Nucleus accumbens (tissue), 56 donors: ENCODE measurements at regions not wholly inside any gene's neighbourhood (a gene's known extent, or its start where the extent isn't known, plus 50 kb on each side); places are given as distances from the start of the nearest gene placed in this dataset.

Experiments
- DNase-seq, 56 donors: peaks; one replicate each; lab custom pipeline; 2025; lab: John Stamatoyannopoulos, UW

DNA sequence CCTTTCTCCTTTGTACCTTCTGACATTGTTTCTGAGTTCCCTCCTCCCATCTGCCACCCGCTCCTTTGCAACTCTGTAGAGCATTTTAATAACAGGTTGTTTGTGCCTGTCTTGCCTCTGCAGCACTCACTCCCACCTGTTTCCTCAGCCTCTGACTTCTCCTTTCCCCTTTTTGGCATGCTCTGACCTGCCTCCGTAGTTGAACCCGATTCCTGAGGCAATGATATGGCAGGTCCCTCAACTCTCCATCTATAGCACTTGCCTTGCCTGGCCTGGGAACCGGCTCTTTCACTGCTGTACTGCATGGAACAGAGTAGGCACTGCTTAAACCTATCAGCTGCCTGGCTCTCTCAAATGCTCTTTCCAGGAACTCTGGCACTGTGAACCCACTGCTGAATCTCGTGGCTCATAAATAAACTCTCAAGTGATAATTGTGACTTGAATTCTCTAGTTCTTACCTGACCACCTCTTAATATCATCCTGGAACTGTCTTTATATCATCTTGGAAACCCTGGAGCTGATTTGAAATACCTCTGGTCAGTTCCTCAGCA is 50.3 kb downstream of the UTRN start:
- no peak for DNase-seq

GRCh38 chr6:144335914-144336313 is 50.8 kb downstream of the UTRN start:
- DNase-seq = no peak

- DNase-seq = no peak
Observed at GRCh38 chr6:144336900-144337299, 51.8 kb downstream of the UTRN start.

DNA sequence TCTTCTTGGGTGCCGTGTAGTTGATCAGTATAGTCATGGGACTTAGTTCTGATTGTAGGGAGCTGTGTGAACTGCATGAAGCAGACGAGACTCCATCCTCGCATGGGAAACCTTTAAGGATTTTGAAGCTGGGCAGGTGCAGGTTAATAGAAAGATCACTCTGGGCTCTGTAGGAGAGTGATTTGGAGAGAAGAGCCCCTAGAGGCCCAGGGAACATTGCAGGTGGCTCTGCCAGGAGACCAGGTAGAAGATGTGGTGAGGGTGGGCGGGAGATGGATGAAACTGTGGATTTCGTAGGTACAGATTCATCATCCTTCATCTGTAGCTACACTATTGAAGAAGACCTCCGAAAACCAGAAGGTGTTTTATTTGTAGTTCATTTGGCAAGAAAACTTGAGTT is 53.3 kb downstream of the UTRN start:
- no peak for DNase-seq

- DNase-seq = no peak
Observed at GRCh38 chr6:144338951-144339700, 54.0 kb downstream of the UTRN start.

GRCh38 chr6:144339859-144340452 is 54.8 kb downstream of the UTRN start:
- DNase-seq = no peak

DNA sequence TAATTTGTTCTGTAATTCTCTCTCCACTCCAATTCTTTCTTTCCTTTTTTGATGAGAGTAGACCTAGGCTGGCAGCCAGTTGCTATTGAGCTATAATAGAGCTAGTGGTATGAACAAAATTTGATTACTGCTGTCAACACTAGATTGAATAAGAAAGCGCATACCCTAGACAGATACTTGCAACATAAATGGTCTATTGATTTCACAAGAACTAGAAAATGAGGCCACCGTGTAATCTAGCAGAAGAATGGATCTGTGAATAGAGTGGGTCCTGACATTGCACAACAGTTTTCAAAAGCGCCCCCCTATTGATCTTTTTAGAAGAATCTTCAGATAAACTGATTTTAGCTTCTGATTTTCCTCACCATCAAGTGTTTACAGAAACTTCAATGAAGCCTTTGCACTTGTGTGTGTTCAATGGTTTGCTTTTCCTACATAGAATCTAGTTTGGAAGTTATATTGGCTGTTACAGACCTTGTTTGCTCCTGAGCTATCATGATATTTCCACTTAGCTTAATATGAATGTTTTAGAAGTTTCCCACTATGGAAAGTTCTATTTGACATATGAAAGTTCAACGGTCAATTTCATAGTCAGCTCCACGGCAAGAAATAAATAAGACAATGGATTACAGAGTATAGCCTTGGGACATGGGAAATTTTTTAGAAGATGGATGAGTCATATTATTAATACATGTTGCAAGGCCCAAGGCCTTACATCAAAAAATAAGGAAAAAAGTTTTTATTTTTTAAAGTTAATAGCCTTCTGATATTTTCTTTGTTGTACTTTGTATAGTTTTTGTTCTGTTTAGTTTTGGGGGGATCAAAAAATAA is 55.6 kb downstream of the UTRN start:
- DNase-seq = no peak

DNA sequence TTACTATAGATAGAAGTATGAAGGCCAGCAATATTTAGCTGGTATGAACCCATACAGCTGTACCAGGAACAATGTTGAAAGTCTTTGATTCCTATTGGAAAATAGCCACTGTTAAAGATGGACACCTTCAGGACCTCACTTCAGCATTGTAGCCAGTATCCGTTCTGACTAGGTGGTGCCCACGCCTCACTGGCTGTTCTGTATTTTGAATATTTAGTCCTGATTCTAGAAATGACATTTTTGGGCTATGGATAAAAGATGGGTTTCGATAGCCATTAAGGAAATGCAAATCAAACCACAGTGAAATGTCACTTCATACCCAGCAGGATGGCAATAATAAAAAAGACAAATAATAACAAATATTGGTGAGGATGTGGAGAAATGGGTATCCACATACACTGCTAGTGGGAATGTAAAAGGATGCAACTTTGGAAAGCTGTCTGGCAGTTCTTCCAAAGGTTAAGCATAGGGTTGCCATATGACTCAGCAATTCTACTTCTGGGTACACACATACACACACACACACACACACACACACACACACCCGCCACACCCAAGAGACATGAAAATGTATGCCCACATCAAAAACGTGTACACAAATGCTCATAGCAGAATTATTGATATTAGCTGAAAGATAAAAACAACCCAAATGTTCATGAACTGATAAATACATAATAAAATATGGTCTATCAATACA is 56.8 kb downstream of the UTRN start:
- DNase-seq = no peak

DNA sequence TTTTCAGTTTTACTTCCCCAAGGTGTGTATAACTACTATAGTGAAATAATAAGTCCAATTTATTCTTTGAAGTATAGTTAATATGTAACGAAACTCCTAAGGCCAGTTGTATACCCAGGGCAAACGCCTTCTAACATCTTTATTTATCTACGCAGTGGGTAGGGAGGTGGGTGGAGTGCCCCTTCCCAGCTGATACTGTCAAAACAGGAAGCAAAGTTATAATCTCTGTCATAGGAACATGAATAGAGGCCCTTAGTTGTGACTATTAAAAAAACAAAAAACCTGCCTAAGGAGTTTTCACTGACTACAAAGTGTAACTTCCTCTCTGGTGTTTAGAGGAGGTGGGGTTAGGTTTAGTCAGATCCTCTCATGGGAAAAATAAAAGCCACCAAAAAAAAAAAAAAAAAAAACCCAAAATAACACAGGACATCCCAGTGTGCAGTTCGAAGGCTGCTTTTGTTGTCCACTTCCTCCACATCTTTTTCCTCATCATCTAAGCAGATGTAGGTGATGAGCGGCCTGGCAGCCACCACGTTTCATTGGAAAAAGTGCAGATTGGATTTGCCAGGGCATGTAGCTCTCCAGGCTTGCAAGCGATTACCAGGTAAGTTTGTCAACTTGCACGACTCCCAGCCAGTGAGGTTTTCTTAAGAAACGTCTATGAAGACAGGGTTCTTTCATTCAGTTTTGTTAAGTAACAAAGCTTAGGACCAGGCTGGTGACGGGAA is 58.7 kb downstream of the UTRN start:
- no peak for DNase-seq

DNA sequence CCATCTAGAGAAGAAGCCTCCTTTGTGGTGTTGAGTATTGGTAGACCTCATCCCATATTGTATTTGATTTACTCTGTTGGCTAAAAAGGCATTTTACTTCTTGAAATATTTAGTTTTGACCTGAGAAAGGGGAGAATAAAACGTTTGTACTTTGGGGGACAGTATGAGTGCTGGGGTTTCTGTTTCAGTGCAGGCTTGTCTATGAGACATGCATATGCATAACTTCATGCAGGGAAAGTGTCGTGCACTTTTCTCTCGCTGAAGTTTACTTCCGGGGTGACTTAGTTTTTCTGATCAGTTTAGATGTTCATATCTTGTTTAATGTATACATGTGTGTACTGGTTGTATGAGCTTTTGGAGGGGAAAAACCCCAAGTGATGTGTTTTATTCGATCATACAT is 59.5 kb downstream of the UTRN start:
- DNase-seq = no peak

DNA sequence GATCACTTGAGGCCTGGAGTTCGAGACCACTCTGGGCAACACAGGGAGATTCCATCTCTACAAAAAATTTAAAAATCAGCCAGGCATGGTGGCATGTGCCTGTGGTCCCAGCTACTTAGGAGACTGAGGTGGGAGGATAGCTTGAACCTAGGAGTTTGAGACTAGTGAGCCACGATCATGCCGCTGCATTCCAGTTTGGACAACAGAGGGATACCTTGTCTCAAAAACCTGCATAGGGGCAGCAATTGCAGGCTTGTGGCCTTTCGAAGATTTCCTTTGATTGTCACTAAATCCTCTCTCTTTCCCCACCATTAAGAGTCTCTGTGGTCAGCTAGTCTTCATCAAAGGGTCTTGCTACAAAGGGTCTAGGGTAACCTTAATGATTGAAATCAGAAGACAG is 60.3 kb downstream of the UTRN start:
- no peak for DNase-seq

DNA sequence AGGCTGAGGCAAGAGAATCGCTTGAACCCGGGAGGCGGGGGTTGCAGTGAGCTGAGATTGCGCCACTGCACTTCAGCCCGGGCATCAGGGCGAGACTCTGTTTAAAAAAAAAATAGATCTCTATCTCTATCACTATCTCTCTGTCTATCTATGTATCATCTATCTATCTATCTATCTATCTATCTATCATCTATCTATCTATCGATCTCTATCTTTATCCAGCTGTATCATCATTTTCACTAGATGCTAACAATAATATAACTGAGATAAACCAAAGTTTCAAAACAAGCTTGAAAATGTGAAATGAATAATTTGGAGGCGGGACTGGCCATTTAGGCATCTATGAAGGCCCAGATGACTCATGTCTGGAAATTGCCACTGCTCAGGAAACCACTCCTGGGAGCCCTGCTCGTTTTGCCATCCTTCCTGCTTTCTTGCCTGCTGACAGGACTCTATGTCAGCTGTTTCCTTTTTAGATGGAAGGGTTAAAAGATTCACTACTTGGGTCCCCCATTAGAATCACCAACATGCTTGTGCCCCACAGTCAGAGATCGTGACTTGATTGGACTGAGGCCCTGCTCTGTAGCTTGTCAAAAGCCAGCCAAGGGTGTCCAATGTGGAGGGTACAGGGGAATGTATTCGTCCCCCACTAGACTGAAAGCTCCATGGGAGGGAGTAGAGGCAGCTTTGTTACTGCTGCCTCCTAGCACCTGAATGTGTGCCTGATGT is 61.7 kb downstream of the UTRN start:
- no peak for DNase-seq

GRCh38 chr6:144347448-144347759 is 62.3 kb downstream of the UTRN start:
- DNase-seq = no peak

DNA sequence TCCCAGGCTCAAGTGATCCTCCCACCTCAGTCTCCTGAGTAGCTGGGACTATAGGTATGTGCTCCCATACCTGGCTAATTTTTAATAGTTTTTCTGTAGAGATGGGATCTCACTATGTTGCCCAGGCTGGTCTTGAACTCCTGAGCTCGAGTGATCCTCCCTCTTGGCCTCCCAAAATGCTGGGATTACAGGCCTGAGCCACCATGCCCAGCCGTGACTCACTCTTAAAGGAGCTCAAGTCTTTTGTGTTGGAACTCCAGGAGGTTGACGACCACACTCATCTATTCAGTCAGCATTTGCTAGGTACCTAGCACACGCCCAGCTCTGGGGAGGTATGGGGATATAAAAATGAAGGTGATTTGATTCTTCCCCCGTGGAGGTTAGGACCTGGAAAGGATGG is 62.8 kb downstream of the UTRN start:
- no peak for DNase-seq

DNA sequence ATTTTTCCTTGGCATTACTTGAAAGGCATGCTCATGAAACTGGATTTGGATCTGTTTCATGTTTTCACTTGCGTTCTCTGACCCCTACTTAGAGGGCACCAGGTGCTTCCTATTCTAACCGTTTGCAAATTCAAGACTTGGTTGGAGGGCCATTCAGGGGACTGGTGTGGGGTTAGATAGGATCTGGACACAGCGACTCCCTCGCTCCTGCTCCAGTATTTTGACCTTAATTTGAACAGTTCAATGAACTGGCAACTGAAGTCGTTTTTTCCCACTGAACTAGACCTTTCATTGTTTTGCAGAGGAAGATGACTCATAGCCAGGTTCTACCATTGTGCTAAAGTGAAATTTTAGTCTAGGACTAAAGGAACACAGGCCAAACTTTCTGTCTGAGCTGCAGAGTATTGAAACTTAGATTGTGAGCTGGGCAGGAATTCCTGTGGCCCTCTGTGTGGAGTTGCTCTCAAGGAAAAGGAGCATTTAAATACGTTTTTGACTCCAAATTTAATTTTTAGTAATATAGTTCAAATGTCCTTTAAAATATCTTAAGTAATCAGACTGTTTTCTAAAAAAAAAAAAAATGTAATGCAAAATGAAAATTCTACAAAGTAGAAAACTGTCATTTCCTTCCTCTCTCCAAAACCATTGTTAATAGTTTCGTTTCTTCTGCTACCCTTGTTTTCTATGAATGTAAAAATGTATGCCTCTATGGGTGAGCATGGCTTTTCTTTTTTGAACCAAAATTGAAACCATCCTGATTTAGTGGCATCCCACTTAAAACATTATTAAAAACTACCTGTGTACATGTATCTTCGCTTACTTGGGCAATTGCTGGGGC is 64.8 kb downstream of the UTRN start:
- no peak for DNase-seq

DNA sequence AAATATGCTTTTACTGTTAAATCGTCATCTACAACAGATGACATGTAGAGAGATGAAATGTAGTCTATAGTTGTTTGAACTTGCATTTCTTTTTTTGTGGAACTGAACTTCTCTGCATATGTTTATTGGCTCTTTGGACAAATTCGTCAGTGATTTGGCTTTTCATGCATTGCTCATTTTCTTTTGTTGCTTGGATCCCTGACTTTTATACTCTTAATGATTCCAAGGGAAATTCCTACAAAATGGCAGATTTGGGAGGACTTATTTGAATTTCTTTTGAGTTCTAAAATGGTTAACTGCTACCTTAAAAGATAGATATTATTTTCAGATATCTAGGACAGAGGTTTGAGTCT is 65.4 kb downstream of the UTRN start:
- no peak for DNase-seq

- no peak for DNase-seq
Observed at GRCh38 chr6:144351379-144352127, 66.4 kb downstream of the UTRN start.

DNA sequence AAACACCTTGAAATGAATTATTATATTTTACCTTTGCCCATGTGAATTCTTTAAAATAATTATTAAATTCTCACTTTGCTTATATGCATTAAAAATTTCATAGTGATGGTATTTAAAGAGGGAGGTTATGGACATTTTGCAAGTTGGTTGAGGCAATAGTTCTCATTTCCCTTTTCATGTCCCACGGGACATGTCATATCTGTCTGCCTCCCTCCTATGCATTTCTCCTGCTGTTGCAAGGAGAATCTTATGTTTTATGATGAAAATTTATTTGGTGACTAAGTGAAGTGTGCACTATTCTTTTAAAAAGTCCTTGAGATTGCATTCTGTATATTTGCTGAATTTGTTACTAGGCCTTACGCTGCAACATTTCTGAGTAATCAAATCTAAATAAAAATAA is 67.2 kb downstream of the UTRN start:
- no peak for DNase-seq
